Peyer's patch (tissue), 4 donors: ENCODE measurements at regions not wholly inside any gene's neighbourhood (a gene's known extent, or its start where the extent isn't known, plus 50 kb on each side); places are given as distances from the start of the nearest gene placed in this dataset.

ENCODE experiments used
- POLR2A ChIP-seq, 2 donors: fragments of 450-650 bp; IDR thresholded peaks; one replicate each; pipeline ENCODE4 v1.5.1; 2017; ENCODE audit warnings: antibody characterized with exemption in 2 of 2, mild to moderate bottlenecking in 2 of 2, moderate library complexity in 2 of 2
- TF ChIP-seq, protein P1 (sequence below), 6 experiments: fragments of 450-650 bp in 4 of 6; fragments of 200-600 bp in 2 of 6; sonication (generic) in 1 of 6; IDR thresholded peaks; one replicate each; pipeline ENCODE4 v1.5.1; 2017 to 2019; ENCODE audit warnings: antibody characterized with exemption in 6 of 6, mild to moderate bottlenecking in 3 of 6, moderate library complexity in 1 of 6

DNA sequence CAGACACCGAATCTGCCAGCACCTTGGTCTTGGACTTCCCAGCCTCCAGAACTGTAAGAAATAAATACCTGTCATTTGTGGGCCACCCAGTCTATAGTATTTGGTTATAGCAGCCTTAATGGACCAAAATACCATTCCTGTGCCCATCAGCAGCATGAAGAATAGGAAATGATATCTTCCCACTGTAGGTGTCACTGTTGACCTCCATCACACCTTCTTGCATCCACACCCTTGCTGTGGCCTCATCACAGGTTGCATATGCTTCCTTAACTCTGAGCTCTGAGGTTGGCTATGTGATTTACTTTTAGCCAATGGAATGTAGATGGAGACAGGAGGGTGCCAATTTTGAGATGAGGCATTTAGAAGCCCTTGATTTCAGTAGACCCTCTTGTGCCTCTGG is 242.0 kb upstream of the TSHZ3 start:
- no peak for TF ChIP-seq POLR2A (IDR thresholded peaks at IDR 0.05)
- TF ChIP-seq, protein P1, sequence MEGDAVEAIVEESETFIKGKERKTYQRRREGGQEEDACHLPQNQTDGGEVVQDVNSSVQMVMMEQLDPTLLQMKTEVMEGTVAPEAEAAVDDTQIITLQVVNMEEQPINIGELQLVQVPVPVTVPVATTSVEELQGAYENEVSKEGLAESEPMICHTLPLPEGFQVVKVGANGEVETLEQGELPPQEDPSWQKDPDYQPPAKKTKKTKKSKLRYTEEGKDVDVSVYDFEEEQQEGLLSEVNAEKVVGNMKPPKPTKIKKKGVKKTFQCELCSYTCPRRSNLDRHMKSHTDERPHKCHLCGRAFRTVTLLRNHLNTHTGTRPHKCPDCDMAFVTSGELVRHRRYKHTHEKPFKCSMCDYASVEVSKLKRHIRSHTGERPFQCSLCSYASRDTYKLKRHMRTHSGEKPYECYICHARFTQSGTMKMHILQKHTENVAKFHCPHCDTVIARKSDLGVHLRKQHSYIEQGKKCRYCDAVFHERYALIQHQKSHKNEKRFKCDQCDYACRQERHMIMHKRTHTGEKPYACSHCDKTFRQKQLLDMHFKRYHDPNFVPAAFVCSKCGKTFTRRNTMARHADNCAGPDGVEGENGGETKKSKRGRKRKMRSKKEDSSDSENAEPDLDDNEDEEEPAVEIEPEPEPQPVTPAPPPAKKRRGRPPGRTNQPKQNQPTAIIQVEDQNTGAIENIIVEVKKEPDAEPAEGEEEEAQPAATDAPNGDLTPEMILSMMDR (IDR thresholded peaks at IDR 0.05): no peak
